ENCODE measurements at regions not wholly inside any gene's neighbourhood (a gene's known extent, or its start where the extent isn't known, plus 50 kb on each side); places are given as distances from the start of the nearest gene placed in this dataset.

GRCh38 chr6:165807249-165807960, 144.4 kb upstream of the PDE10A start:
- Histone ChIP-seq H3K4me1 (ENCODE audit: insufficient read depth, low read length) (no peaks in the 10 kb centered on the region), H2AFZ (ENCODE audit: low read depth, low read length) (no peak overlapping the region), H3K4me2 (ENCODE audit: low read length) (no peak overlapping the region), H3K79me2 (ENCODE audit: insufficient read depth, low read length) (no peaks in the 10 kb centered on the region), H3K9me3 (ENCODE audit: insufficient read depth, low read depth, low read length) (peaks cover 4% of the 10 kb centered on the region), H3K36me3 (ENCODE audit: insufficient read depth, low read length) (no peaks in the 10 kb centered on the region), H3K27me3 (ENCODE audit: insufficient read depth, low read length) (peaks cover 3% of the 10 kb centered on the region), H3K4me3 (ENCODE audit: insufficient read depth, low read depth, low read length) (no peak overlapping the region), H3K27ac (ENCODE audit: low read depth, low read length) (no peak overlapping the region), H3K9ac (ENCODE audit: low read length) (no peak overlapping the region), H4K20me1 (ENCODE audit: insufficient read depth, low read length) (no peaks in the 10 kb centered on the region)
- no peak for TF ChIP-seq CTCF (IDR thresholded peaks at IDR 0.05; ENCODE audit: insufficient read depth, low read depth, low read length)
- TF ChIP-seq EZH2 (IDR thresholded peaks at IDR 0.05; ENCODE audit: insufficient read depth, low read length), result no peak
- Mint-ChIP-seq H3K4me3 (ENCODE audit: unreplicated experiment) (no peak overlapping the region), H3K27me3 (ENCODE audit: low read depth, unreplicated experiment) (peaks cover 69% of the 10 kb centered on the region), H3K4me1 (ENCODE audit: low read depth, unreplicated experiment) (peaks cover 2% of the 10 kb centered on the region), H3K36me3 (ENCODE audit: low read depth, unreplicated experiment) (peaks cover 2% of the 10 kb centered on the region), H3K27ac (ENCODE audit: unreplicated experiment) (no peak overlapping the region), H3K9me3 (ENCODE audit: unreplicated experiment) (peaks cover 6% of the 10 kb centered on the region)
- DNase-seq (ENCODE audit: low read depth) (no peak), FAIRE-seq (no peak)

GRCh38 chr6:165806126-165806810, 143.2 kb upstream of the PDE10A start:
- Histone ChIP-seq H2AFZ (ENCODE audit: low read depth, low read length) (no peak overlapping the region), H3K4me3 (ENCODE audit: insufficient read depth, low read depth, low read length) (no peak overlapping the region), H3K36me3 (ENCODE audit: insufficient read depth, low read length) (no peaks in the 10 kb centered on the region), H3K4me2 (ENCODE audit: low read length) (no peak overlapping the region), H4K20me1 (ENCODE audit: insufficient read depth, low read length) (no peaks in the 10 kb centered on the region), H3K9ac (ENCODE audit: low read length) (no peak overlapping the region), H3K27me3 (ENCODE audit: insufficient read depth, low read length) (peaks cover 3% of the 10 kb centered on the region), H3K79me2 (ENCODE audit: insufficient read depth, low read length) (no peaks in the 10 kb centered on the region), H3K9me3 (ENCODE audit: insufficient read depth, low read depth, low read length) (peaks cover 4% of the 10 kb centered on the region), H3K27ac (ENCODE audit: low read depth, low read length) (no peak overlapping the region), H3K4me1 (ENCODE audit: insufficient read depth, low read length) (no peaks in the 10 kb centered on the region)
- no peak overlapping the region for H3K27ac Mint-ChIP-seq (ENCODE audit: unreplicated experiment)
- peaks cover 78% of the 10 kb centered on the region for H3K27me3 Mint-ChIP-seq (ENCODE audit: low read depth, unreplicated experiment)
- no peak overlapping the region for H3K4me3 Mint-ChIP-seq (ENCODE audit: unreplicated experiment)
- peaks cover 6% of the 10 kb centered on the region for H3K9me3 Mint-ChIP-seq (ENCODE audit: unreplicated experiment)
- no peak for DNase-seq (ENCODE audit: low read depth)
- FAIRE-seq, result no peak
- TF ChIP-seq CTCF (IDR thresholded peaks at IDR 0.05; ENCODE audit: insufficient read depth, low read depth, low read length) (no peak), EZH2 (IDR thresholded peaks at IDR 0.05; ENCODE audit: insufficient read depth, low read length) (no peak)
- peaks cover 2% of the 10 kb centered on the region for H3K4me1 Mint-ChIP-seq (ENCODE audit: low read depth, unreplicated experiment)
- H3K36me3 Mint-ChIP-seq (ENCODE audit: low read depth, unreplicated experiment), result peaks cover 2% of the 10 kb centered on the region

- Mint-ChIP-seq H3K27ac (ENCODE audit: unreplicated experiment) (peak overlapping the region; percentile 48), H3K36me3 (ENCODE audit: low read depth, unreplicated experiment) (peaks cover 2% of the 10 kb centered on the region), H3K9me3 (ENCODE audit: unreplicated experiment) (peaks cover 6% of the 10 kb centered on the region), H3K4me1 (ENCODE audit: low read depth, unreplicated experiment) (peaks cover 2% of the 10 kb centered on the region), H3K27me3 (ENCODE audit: low read depth, unreplicated experiment) (peaks cover 76% of the 10 kb centered on the region), H3K4me3 (ENCODE audit: unreplicated experiment) (no peak overlapping the region)
- no peak overlapping the region for H3K27ac ChIP-seq (ENCODE audit: low read depth, low read length)
- H2AFZ ChIP-seq (ENCODE audit: low read depth, low read length), result no peak overlapping the region
- peaks cover 4% of the 10 kb centered on the region for H3K9me3 ChIP-seq (ENCODE audit: insufficient read depth, low read depth, low read length)
- no peak for TF ChIP-seq EZH2 (IDR thresholded peaks at IDR 0.05; ENCODE audit: insufficient read depth, low read length)
- no peak for TF ChIP-seq CTCF (IDR thresholded peaks at IDR 0.05; ENCODE audit: insufficient read depth, low read depth, low read length)
- no peak for FAIRE-seq
- no peaks in the 10 kb centered on the region for H3K79me2 ChIP-seq (ENCODE audit: insufficient read depth, low read length)
- no peak overlapping the region for H3K4me3 ChIP-seq (ENCODE audit: insufficient read depth, low read depth, low read length)
- H3K4me2 ChIP-seq (ENCODE audit: low read length), result no peak overlapping the region
- H3K9ac ChIP-seq (ENCODE audit: low read length), result no peak overlapping the region
- peaks cover 3% of the 10 kb centered on the region for H3K27me3 ChIP-seq (ENCODE audit: insufficient read depth, low read length)
- no peaks in the 10 kb centered on the region for H3K4me1 ChIP-seq (ENCODE audit: insufficient read depth, low read length)
- no peaks in the 10 kb centered on the region for H3K36me3 ChIP-seq (ENCODE audit: insufficient read depth, low read length)
- no peak for DNase-seq (ENCODE audit: low read depth)
- H4K20me1 ChIP-seq (ENCODE audit: insufficient read depth, low read length), result no peaks in the 10 kb centered on the region
These were observed 142.6 kb upstream of the PDE10A start for GRCh38 chr6:165805636-165806035.
